EL (cell line): ENCODE measurements at regions not wholly inside any gene's neighbourhood (a gene's known extent, or its start where the extent isn't known, plus 50 kb on each side); places are given as distances from the start of the nearest gene placed in this dataset.
"Not testable (repeated sequence)": the region's sequence is repeated elsewhere in the genome, so short reads cannot be mapped to it uniquely, and the experiment has no call there.

Experiments used
- DNase-seq: peaks from one replicate; pipeline ENCODE4 v3.0.0-alpha.2; 2016

DNA sequence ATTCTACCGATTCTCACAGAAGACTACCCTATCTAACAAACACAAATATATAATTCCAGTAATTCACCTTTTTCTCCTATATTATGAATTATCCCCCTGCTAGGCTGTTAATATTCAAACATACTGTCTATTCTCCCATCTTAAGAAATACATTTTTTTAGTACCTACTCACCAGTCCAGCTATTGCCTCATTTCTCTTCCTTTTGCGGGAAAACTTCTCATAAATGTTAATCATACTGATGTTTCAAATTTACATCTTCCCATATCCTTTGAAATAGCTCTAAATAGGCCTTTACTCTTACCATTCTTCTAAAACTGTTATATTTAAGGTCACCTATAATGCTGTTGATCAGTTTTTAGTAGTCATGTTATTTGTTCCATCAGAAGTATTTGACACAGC is 759.1 kb upstream of the SLIT2 start:
- peak; percentile 36 for DNase-seq

- DNase-seq = no peak
Measured at GRCh38 chr4:19486400-19486799, 765.3 kb upstream of the SLIT2 start.

- peak; percentile 62 for DNase-seq
Measured at GRCh38 chr4:19478791-19479190, 772.9 kb upstream of the SLIT2 start.

DNA sequence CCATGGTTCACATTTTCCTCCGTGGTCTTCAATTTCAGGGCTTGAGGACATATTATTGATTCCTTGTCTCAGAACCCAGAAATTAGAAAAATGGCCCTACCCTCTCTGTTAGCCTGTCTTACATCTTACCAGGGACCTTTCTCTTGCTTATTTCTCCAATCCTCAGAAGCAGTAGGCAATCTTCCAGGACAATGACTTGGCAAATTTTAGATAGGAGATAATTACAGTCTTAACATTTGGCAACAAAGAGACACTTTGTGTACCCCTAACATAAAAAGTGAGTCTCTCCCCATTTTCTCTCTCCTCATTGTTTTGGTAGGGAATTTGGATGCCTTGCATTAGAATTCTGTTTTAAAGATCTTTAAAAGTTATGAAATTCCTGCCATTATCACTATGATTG is 778.1 kb upstream of the SLIT2 start:
- no peak for DNase-seq

DNA sequence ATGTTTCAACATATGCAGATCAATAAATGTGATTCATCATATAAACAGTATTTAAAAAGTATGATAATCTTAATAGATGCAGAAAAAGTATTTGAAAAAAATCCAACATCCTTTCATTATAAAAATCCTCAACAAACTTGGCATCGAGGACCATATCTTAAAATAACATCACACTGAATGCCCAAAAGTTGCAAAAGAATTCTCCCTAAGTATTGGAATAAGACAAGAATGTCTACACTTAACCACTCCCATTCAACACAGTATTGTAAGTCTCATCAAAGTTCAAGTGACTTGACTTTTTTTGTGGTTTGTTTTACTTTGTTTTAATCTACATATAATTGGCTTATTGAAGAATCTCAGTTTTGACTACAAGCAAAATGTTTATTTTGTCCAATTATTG is 779.0 kb upstream of the SLIT2 start:
- no peak for DNase-seq

DNA sequence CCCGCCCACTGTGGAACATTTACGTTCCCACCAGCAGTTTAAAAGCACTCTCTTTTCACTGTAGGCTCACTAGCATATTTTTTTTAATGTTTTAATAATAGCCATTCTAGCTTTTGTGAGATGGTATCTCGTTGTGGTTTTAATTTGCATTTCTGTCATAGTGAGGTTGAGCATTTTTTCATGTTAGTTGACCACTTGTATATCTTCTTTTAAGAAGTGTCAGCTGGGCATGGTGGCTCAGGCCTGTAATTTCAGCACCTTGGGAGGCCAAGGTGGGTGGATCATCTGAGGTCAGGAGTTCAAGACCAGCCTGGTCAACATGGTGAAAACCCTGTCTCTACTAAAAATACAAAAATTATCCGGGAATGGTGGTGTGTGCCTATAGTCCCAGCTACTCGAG is 781.7 kb upstream of the SLIT2 start:
- DNase-seq = not testable (repeated sequence)

DNA sequence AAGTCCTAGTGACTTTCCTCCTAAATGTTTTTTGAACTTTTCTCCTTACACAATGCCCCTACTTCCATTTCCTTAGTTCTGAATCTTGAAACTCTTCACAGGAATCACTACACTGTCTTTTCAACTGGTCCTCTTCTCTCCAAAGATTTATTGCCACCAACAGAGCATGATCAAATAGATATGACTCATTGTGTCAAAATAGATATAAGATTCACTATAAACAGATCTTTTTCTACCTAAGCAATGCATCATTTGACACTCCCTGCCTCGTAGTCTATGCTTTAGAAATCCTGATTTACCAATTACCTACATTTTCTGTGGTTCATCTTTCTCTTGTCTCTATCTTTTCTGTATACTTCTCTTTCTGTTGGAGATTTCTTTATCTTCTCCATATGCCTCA is 789.6 kb upstream of the SLIT2 start:
- DNase-seq = no peak

DNA sequence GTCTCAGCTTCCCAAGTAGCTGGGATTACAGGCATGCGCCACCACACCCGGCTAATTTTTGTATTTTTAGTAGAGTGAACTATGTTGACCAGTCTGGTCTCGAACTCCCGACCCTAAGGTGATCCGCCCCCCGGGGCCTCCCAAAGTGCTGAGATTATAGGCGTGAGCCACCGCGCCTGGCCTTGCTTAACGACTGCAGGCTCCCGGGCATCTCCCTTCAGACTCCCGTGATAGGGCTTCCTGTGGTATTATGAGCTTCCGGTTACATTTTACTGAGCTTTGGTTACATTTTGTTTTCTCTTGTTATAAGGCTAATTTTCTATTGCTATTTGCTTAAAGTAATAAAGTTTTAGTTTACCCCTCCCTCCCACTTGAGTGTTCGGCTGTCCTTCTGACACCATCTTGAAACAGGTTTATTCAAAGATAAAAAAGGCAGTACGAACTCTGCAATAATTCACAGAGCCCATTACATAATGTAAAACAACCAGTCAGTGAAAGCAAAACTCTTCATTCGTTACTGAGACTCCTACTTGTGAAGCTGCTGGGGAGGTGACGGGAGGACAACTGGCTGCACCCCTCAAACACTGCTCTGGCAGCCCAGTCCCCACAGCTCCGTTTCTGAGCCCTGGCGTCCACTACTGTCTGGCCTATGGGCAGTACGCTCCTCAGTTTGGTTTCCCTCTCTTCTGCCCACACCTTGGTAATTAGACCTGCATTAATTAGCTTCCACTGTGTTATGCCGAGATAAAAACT is 795.7 kb upstream of the SLIT2 start:
- no peak for DNase-seq

GRCh38 chr4:19455196-19455595 is 796.5 kb upstream of the SLIT2 start:
- DNase-seq = no peak

GRCh38 chr4:19438233-19438632 is 813.5 kb upstream of the SLIT2 start:
- peak; percentile 17 for DNase-seq

DNA sequence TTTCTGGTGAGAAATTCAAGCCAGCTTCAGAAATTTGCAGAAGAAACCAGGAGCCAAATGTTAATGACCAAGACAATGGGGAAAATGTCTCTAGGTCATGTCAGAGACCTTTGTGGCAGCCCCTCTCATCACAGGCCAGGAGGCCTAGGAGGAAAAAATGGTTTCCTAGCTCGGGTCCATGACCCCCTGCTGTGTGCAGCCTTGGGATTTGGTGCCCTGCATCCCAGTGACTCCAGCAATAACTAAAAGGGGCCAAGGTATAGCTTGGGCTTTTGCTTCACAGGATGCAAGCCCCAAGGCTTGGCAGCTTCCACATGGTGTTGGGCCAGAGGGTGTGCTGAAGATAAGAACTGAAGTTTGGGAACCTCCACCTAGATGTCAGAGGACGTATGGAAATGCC is 814.7 kb upstream of the SLIT2 start:
- DNase-seq = no peak

DNA sequence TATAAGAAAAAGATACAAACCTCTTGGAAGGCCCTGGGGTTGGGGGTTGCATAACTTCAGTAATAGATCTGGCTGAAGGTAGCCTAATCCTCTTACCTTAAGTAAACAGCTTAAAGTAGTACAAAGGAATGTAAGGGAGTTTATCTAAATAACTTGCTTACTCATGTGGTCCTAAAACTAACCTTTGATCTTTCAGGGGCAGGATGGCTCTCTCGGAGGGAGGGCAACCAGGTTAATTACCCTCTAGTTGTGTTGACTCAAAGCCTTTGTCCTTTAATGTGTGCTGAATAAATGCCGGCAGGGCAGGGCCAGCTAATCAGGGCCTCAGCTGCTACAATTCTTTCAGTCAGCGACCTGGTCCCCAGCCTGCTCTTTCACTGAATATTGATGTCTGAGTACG is 822.0 kb upstream of the SLIT2 start:
- no peak for DNase-seq

GRCh38 chr4:19425146-19425545 is 826.6 kb upstream of the SLIT2 start:
- DNase-seq = no peak

DNA sequence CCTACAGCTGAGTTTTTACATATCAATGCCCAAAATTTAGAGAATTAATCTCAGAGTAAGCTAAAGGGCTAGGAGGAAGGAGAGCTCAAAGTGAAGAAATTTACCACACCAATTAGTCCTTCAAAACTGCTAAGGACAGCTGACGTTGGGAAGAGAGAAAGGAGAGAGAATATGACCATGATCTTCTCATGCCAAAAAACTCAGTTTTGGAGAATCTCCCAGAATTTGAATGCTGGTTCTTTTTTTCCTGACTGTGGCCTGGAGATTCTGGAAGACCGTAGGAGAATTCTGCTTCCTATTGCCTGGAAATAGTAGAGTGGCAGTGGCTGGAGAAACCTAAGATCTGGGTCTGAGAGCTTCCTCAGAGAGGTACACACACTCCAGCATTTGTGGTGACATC is 834.4 kb upstream of the SLIT2 start:
- DNase-seq = no peak

- DNase-seq = no peak
Measured at GRCh38 chr4:19416146-19416545, 835.6 kb upstream of the SLIT2 start.

GRCh38 chr4:19408490-19408889 is 843.2 kb upstream of the SLIT2 start:
- DNase-seq = no peak

GRCh38 chr4:19406789-19407188 is 844.9 kb upstream of the SLIT2 start:
- no peak for DNase-seq

- DNase-seq = no peak
Measured at GRCh38 chr4:19403786-19404370, 847.8 kb upstream of the SLIT2 start.

DNA sequence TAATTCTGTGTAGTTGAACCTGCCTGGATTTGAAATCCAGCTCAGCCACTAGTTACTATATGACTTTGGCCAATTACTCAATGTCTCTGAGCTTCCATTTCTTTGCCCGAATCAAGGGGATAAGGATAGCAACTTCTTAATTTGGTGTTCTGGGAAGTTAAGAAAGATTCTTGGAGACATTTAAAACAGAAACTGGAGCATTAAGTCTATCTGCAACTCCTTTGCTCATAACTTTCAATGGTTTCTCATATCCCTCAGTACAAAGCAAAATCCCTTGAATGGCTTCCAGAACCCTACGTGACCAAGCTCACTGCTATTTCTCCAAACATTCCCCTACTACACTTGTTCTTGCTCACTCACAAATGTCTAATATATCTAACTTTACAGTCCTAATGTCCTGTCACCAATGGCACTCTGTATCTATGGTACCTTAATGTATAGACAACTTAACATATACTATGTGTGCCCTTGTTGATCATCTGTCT is 849.1 kb upstream of the SLIT2 start:
- no peak for DNase-seq

DNA sequence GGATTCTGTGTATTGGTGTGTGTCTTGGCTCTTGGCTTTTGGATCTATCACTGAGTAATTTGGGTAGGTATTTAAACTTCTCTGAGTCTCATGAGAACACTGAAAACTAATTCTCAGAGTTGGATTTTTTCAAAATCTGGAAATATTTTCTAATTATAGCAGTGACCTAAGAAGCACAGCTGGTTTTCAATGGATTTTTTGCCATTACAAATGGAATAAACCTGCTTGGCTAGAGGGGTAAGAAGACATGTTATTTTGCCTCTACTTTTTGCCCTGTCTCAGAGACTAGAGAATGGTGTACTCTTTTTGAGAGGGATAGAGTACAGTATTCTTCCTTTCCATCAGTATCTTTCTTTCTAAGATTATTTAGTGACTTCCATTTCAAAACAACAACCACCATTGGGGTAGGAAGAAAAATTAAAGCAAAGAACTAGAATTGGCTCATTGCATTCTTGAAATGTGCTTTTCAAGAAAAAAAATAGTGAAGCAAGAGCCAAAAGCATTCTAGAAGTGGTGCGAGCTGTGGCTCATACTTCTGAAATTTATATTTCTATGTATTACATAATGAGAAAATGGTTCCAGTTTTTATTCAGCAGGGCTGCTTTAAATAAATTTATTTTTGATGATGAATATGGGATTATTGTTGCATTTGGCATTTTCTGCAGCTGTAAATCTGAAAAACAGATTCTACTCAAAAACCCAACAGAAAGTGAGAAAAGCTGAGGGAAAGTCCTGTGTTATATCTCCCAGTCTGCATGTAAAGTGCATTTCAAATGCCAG is 850.2 kb upstream of the SLIT2 start:
- DNase-seq = no peak

GRCh38 chr4:19400820-19401219 is 850.9 kb upstream of the SLIT2 start:
- DNase-seq = no peak

- DNase-seq = peak; percentile 76
Measured at GRCh38 chr4:19399001-19399400, 852.7 kb upstream of the SLIT2 start.

DNA sequence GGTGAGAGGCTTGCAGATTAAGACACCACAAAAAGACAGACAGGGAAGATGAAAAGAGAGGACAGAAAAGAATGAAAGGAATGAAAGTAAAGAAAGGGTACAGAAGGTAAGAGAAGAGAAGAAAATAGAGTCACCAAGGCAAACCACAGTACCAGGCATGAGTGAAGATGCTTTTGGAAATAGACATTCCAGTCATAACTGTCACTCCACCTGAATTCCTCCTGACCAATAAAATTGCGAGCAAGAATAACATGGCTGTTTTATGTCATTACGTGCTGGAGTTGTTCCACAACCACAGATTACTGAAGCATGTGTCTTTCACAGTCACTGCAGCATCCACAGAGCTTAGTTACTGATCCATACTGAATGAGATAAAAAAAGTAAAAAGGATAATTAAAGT is 864.9 kb upstream of the SLIT2 start:
- DNase-seq = peak; percentile 64
